ENCODE measurements at regions not wholly inside any gene's neighbourhood (a gene's known extent, or its start where the extent isn't known, plus 50 kb on each side); places are given as distances from the start of the nearest gene placed in this dataset.

DNA sequence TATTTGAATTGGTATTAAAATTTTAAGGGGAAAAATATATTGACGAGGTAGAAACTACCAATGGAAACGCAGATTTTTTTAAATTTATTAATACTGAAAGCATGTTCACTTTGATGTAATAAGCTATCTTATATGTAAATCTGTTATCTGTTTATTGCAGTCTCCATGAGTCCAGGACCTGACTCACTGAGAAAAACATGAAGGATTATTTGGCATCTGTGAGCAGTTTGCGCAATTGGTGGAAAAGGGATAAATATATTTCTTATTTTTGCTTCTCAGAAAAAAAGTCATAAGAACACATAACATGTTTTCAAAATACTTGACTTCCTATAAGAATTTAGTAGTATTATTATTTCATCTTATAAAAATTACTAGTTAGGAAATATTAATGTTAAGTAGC, 561.4 kb downstream of the ADCYAP1 start:
- FAIRE-seq (no peak), DNase-seq (ENCODE audit: low read depth) (no peak)
- no peak overlapping the region for H3K27ac Mint-ChIP-seq (ENCODE audit: unreplicated experiment)
- H4K20me1 ChIP-seq (ENCODE audit: insufficient read depth, low read length) = no peaks in the 10 kb centered on the region
- no peak overlapping the region for H3K4me3 ChIP-seq (ENCODE audit: insufficient read depth, low read depth, low read length)
- no peaks in the 10 kb centered on the region for H3K4me1 ChIP-seq (ENCODE audit: insufficient read depth, low read length)
- no peaks in the 10 kb centered on the region for H3K36me3 Mint-ChIP-seq (ENCODE audit: low read depth, unreplicated experiment)
- H3K4me3 Mint-ChIP-seq (ENCODE audit: unreplicated experiment) = no peak overlapping the region
- H3K4me2 ChIP-seq (ENCODE audit: low read length) = no peak overlapping the region
- H2AFZ ChIP-seq (ENCODE audit: low read depth, low read length) = no peak overlapping the region
- TF ChIP-seq EZH2 (IDR thresholded peaks at IDR 0.05; ENCODE audit: insufficient read depth, low read length) (no peak), CTCF (IDR thresholded peaks at IDR 0.05; ENCODE audit: insufficient read depth, low read depth, low read length) (no peak)
- no peak overlapping the region for H3K27ac ChIP-seq (ENCODE audit: low read depth, low read length)
- no peak overlapping the region for H3K9ac ChIP-seq (ENCODE audit: low read length)
- no peaks in the 10 kb centered on the region for H3K9me3 ChIP-seq (ENCODE audit: insufficient read depth, low read depth, low read length)
- H3K9me3 Mint-ChIP-seq (ENCODE audit: unreplicated experiment) = no peaks in the 10 kb centered on the region
- no peaks in the 10 kb centered on the region for H3K4me1 Mint-ChIP-seq (ENCODE audit: low read depth, unreplicated experiment)
- H3K36me3 ChIP-seq (ENCODE audit: insufficient read depth, low read length) = no peaks in the 10 kb centered on the region
- no peaks in the 10 kb centered on the region for H3K79me2 ChIP-seq (ENCODE audit: insufficient read depth, low read length)
- peaks cover 2% of the 10 kb centered on the region for H3K27me3 Mint-ChIP-seq (ENCODE audit: low read depth, unreplicated experiment)
- no peaks in the 10 kb centered on the region for H3K27me3 ChIP-seq (ENCODE audit: insufficient read depth, low read length)

DNA sequence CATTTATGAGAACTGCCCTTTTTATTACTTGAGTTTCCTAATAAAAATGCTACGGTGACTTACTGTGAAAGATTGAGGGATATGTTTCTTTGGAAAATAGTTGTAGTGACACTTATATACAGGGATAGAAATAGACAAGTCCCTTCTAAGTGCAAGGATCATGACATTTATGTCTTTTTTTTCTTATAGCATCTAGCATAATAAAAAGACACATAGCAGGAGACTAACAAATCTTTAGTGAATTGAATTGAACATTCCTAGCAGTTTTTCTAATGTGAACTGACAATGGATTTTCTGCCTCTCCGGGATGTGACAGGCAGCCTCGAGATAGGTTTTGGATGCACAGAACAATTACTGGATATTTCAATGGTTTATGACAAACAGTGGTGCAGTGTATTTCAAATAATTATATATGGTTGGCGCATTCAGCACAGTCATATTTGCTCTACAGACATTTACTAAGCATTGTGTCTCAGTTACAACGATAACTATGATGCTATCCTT, 562.8 kb downstream of the ADCYAP1 start:
- Histone ChIP-seq H3K9ac (ENCODE audit: low read length) (no peak overlapping the region), H2AFZ (ENCODE audit: low read depth, low read length) (no peak overlapping the region), H3K27me3 (ENCODE audit: insufficient read depth, low read length) (no peaks in the 10 kb centered on the region), H3K36me3 (ENCODE audit: insufficient read depth, low read length) (no peaks in the 10 kb centered on the region), H3K4me2 (ENCODE audit: low read length) (no peak overlapping the region), H3K9me3 (ENCODE audit: insufficient read depth, low read depth, low read length) (no peaks in the 10 kb centered on the region), H3K27ac (ENCODE audit: low read depth, low read length) (no peak overlapping the region), H4K20me1 (ENCODE audit: insufficient read depth, low read length) (no peaks in the 10 kb centered on the region), H3K4me3 (ENCODE audit: insufficient read depth, low read depth, low read length) (no peak overlapping the region), H3K4me1 (ENCODE audit: insufficient read depth, low read length) (no peaks in the 10 kb centered on the region), H3K79me2 (ENCODE audit: insufficient read depth, low read length) (no peaks in the 10 kb centered on the region)
- H3K36me3 Mint-ChIP-seq (ENCODE audit: low read depth, unreplicated experiment) = no peaks in the 10 kb centered on the region
- no peak for TF ChIP-seq CTCF (IDR thresholded peaks at IDR 0.05; ENCODE audit: insufficient read depth, low read depth, low read length)
- TF ChIP-seq EZH2 (IDR thresholded peaks at IDR 0.05; ENCODE audit: insufficient read depth, low read length) = no peak
- H3K27me3 Mint-ChIP-seq (ENCODE audit: low read depth, unreplicated experiment) = peaks cover 2% of the 10 kb centered on the region
- no peak for DNase-seq (ENCODE audit: low read depth)
- no peaks in the 10 kb centered on the region for H3K4me1 Mint-ChIP-seq (ENCODE audit: low read depth, unreplicated experiment)
- no peak for FAIRE-seq
- H3K27ac Mint-ChIP-seq (ENCODE audit: unreplicated experiment) = no peak overlapping the region
- H3K4me3 Mint-ChIP-seq (ENCODE audit: unreplicated experiment) = no peak overlapping the region
- H3K9me3 Mint-ChIP-seq (ENCODE audit: unreplicated experiment) = no peaks in the 10 kb centered on the region

- no peak overlapping the region for H3K4me2 ChIP-seq (ENCODE audit: low read length)
- H2AFZ ChIP-seq (ENCODE audit: low read depth, low read length) = no peak overlapping the region
- H3K4me3 ChIP-seq (ENCODE audit: insufficient read depth, low read depth, low read length) = no peak overlapping the region
- H3K27ac Mint-ChIP-seq (ENCODE audit: unreplicated experiment) = no peak overlapping the region
- H3K9ac ChIP-seq (ENCODE audit: low read length) = no peak overlapping the region
- TF ChIP-seq CTCF (IDR thresholded peaks at IDR 0.05; ENCODE audit: insufficient read depth, low read depth, low read length) (no peak), EZH2 (IDR thresholded peaks at IDR 0.05; ENCODE audit: insufficient read depth, low read length) (no peak)
- H3K9me3 ChIP-seq (ENCODE audit: insufficient read depth, low read depth, low read length) = no peaks in the 10 kb centered on the region
- no peaks in the 10 kb centered on the region for H3K4me1 ChIP-seq (ENCODE audit: insufficient read depth, low read length)
- H3K27me3 ChIP-seq (ENCODE audit: insufficient read depth, low read length) = no peaks in the 10 kb centered on the region
- H3K36me3 ChIP-seq (ENCODE audit: insufficient read depth, low read length) = no peaks in the 10 kb centered on the region
- FAIRE-seq = no peak
- no peaks in the 10 kb centered on the region for H3K9me3 Mint-ChIP-seq (ENCODE audit: unreplicated experiment)
- H3K4me1 Mint-ChIP-seq (ENCODE audit: low read depth, unreplicated experiment) = no peaks in the 10 kb centered on the region
- no peaks in the 10 kb centered on the region for H4K20me1 ChIP-seq (ENCODE audit: insufficient read depth, low read length)
- no peaks in the 10 kb centered on the region for H3K36me3 Mint-ChIP-seq (ENCODE audit: low read depth, unreplicated experiment)
- H3K27me3 Mint-ChIP-seq (ENCODE audit: low read depth, unreplicated experiment) = peaks cover 2% of the 10 kb centered on the region
- H3K79me2 ChIP-seq (ENCODE audit: insufficient read depth, low read length) = no peaks in the 10 kb centered on the region
- H3K27ac ChIP-seq (ENCODE audit: low read depth, low read length) = no peak overlapping the region
- H3K4me3 Mint-ChIP-seq (ENCODE audit: unreplicated experiment) = no peak overlapping the region
- DNase-seq (ENCODE audit: low read depth) = no peak
Measured at GRCh38 chr18:1468550-1468949, 563.9 kb downstream of the ADCYAP1 start.

Measured in astrocyte (in vitro differentiated cells and primary cell).